Natural killer cell treated with Interleukin-12 subunit alpha and Interleukin-12 subunit beta and Interleukin-15 and Interleukin-18, amount 100 ng/mL, for 72 hours (primary cell): ENCODE measurements at regions not wholly inside any gene's neighbourhood (a gene's known extent, or its start where the extent isn't known, plus 50 kb on each side); places are given as distances from the start of the nearest gene placed in this dataset.
A peak's percentile ranks its signal among the peaks of the same experiment; 100 is the strongest.

Experiments used
- ATAC-seq, 2 donors: fragments of 150-1000 bp; cut with Tn5 transposase in 1 of 2; sonication (Bioruptor Pico), chemical (Tn5 transposase) in 1 of 2; 2 replicates each; pipeline ENCODE4 v1.10.0; 2021
- DNase-seq: peaks from one replicate; pipeline ENCODE4 v3.0.0; 2022; ENCODE audit warnings: low spot score
- H3K27ac Mint-ChIP-seq, 2 donors: 1 replicate in 1 of 2; 2 replicates in 1 of 2; pipeline ENCODE4 v1.8.0; 2022; ENCODE audit warnings: mixed read lengths in 2 of 2, mild to moderate bottlenecking in 1 of 2, moderate library complexity in 1 of 2
- H3K27me3 Mint-ChIP-seq, 2 donors: 1 replicate in 1 of 2; 2 replicates in 1 of 2; pipeline ENCODE4 v1.8.0; 2022; ENCODE audit warnings: mixed read lengths in 2 of 2
- H3K36me3 Mint-ChIP-seq: one replicate; pipeline ENCODE4 v1.8.0; 2022; ENCODE audit warnings: mixed read lengths
- H3K4me1 Mint-ChIP-seq, 2 donors: 1 replicate in 1 of 2; 2 replicates in 1 of 2; pipeline ENCODE4 v1.8.0; 2022; ENCODE audit warnings: low read depth in 2 of 2, mixed read lengths in 2 of 2, mild to moderate bottlenecking in 1 of 2
- H3K4me3 Mint-ChIP-seq: one replicate; pipeline ENCODE4 v1.8.0; 2022; ENCODE audit warnings: mixed read lengths
- H3K9me3 Mint-ChIP-seq: 2 replicates; pipeline ENCODE4 v1.8.0; 2022; ENCODE audit warnings: mixed read lengths

DNA sequence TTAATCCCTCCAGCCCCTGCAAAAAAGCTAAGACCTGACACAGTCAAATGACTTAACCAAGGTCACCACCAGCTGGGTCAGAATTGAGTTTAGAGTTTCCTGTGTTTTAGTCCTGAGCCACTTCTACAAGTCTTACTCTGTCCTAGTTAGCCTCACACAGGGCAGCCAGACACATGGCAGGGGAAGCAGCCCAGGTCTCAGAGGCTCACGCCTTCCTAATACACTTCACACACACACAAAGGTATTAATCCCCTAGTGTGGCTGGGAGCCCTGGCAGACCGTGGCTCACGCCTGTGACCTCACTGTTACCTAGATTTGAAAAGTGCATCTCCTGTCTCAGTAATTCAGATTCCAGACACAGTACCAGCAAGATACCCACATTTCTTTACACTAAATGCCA lies 77.4 kb upstream of the WWC1 start:
- DNase-seq: no peak
- ATAC-seq: peak; percentile 43 to 52
- H3K27me3 Mint-ChIP-seq: peaks cover 3 to 14% of the 10 kb centered on the region in 2 donors
- H3K9me3 Mint-ChIP-seq: no peaks in the 10 kb centered on the region
- H3K27ac Mint-ChIP-seq: no peak overlapping the region
- no peaks in the 10 kb centered on the region for H3K4me1 Mint-ChIP-seq
- no peaks in the 10 kb centered on the region for H3K36me3 Mint-ChIP-seq
- H3K4me3 Mint-ChIP-seq: no peak overlapping the region

DNA sequence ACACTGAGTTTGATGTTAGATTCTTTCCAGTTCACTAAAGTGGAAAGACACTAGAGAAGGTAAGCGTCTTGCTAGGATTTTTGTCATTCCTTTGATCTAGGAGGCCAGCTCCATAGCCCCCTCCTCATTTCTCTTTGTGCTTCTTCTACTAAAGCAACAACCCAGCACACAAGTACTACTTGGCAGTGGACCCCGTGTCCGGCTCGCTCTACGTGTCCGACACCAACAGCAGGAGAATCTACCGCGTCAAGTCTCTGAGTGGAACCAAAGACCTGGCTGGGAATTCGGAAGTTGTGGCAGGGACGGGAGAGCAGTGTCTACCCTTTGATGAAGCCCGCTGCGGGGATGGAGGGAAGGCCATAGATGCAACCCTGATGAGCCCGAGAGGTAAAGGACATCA lies 76.6 kb upstream of the WWC1 start:
- H3K36me3 Mint-ChIP-seq: no peaks in the 10 kb centered on the region
- no peak overlapping the region for H3K27ac Mint-ChIP-seq
- H3K27me3 Mint-ChIP-seq: peaks cover 3 to 14% of the 10 kb centered on the region in 2 donors
- DNase-seq (no peak), ATAC-seq (no peak)
- H3K4me3 Mint-ChIP-seq: no peak overlapping the region
- H3K4me1 Mint-ChIP-seq: peaks cover 0 to 6% of the 10 kb centered on the region in 2 donors
- H3K9me3 Mint-ChIP-seq: no peaks in the 10 kb centered on the region

DNA sequence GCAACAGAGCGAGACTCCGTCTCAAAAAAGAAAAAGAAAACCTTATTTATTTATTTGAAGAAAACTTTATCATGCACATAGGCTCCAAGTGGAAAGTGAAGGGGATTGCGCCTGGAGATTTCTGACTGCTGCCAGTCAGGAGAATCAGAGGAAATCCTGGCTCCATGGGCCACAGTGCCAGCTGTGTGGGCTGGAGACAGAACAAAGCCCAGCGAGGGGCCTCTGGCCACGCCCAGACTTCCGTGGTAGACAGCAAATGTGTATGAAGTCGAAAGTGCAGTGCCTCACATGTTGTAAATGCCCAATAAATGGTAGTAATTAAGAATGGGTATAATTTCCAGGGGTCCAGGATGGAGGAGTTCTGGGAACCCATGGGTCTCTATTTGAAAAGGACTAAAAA lies 75.8 kb upstream of the WWC1 start:
- Mint-ChIP-seq H3K27me3 (peaks cover 3 to 14% of the 10 kb centered on the region in 2 donors), H3K9me3 (no peaks in the 10 kb centered on the region), H3K36me3 (no peaks in the 10 kb centered on the region), H3K27ac (no peak overlapping the region), H3K4me3 (no peak overlapping the region), H3K4me1 (peaks cover 0 to 8% of the 10 kb centered on the region in 2 donors)
- ATAC-seq (no peak), DNase-seq (no peak)

DNA sequence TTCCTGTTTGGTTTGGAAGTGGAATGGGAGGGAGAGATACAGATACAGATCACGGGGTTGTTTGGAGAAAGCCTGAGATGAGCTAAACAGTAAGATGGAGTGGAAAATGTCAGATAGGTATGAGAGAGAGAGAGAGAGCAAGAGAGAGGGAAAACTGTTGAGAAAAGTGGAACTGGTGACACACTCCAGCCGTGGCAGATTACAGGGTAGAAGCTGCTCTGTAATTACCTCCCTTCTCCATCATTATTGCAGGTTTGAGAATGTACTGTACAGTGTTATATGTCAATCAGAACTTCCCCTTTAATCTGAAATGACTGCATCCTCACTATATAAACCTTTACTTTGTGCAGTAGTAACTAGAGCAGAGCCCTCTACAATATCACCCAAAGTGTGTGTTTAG lies 74.5 kb upstream of the WWC1 start:
- no peak for ATAC-seq
- Mint-ChIP-seq H3K4me1 (peaks cover 0 to 8% of the 10 kb centered on the region in 2 donors), H3K9me3 (no peaks in the 10 kb centered on the region), H3K4me3 (no peak overlapping the region), H3K27me3 (peaks cover 3 to 14% of the 10 kb centered on the region in 2 donors), H3K27ac (no peak overlapping the region), H3K36me3 (no peaks in the 10 kb centered on the region)
- no peak for DNase-seq

DNA sequence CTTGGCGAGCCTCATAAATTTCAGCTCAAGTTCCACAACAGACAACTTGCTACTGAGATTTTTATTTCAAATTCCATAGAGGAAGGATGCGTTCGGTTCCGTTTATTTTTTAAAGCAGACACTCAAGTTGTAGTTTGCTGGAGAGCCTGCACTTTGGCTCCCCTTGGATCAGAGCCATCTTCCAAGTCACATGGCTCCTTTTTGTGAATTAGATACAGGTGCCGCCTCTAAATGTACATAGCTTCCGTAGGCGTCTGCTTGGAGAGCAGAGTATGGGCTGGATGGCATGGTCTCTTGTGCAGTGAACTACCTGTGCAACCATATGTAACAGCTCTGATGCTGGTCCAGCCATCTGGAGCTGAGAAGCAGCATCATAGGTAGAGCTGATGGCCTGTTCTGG lies 73.9 kb upstream of the WWC1 start:
- H3K4me1 Mint-ChIP-seq: peaks cover 0 to 8% of the 10 kb centered on the region in 2 donors
- H3K27me3 Mint-ChIP-seq: peaks cover 3 to 17% of the 10 kb centered on the region in 2 donors
- no peak for DNase-seq
- H3K27ac Mint-ChIP-seq: no peak overlapping the region
- H3K4me3 Mint-ChIP-seq: no peak overlapping the region
- no peak for ATAC-seq
- H3K36me3 Mint-ChIP-seq: no peaks in the 10 kb centered on the region
- H3K9me3 Mint-ChIP-seq: no peaks in the 10 kb centered on the region

DNA sequence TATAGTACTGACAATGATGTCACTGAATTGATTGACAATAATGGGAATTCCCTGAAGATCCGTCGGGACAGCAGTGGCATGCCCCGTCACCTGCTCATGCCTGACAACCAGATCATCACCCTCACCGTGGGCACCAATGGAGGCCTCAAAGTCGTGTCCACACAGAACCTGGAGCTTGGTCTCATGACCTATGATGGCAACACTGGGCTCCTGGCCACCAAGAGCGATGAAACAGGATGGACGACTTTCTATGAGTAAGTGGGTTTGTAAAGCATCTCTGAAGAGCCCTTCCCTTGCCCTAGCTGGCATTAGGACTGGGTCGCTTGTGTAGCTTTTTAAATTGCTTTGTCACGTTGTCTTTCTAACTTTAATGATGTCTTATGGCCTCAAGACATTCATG lies 72.7 kb upstream of the WWC1 start:
- no peak for ATAC-seq
- H3K9me3 Mint-ChIP-seq: no peaks in the 10 kb centered on the region
- H3K4me3 Mint-ChIP-seq: no peak overlapping the region
- H3K27ac Mint-ChIP-seq: no peak overlapping the region
- H3K36me3 Mint-ChIP-seq: no peaks in the 10 kb centered on the region
- no peak for DNase-seq
- peaks cover 0 to 15% of the 10 kb centered on the region in 2 donors for H3K27me3 Mint-ChIP-seq
- peaks cover 0 to 8% of the 10 kb centered on the region in 2 donors for H3K4me1 Mint-ChIP-seq

DNA sequence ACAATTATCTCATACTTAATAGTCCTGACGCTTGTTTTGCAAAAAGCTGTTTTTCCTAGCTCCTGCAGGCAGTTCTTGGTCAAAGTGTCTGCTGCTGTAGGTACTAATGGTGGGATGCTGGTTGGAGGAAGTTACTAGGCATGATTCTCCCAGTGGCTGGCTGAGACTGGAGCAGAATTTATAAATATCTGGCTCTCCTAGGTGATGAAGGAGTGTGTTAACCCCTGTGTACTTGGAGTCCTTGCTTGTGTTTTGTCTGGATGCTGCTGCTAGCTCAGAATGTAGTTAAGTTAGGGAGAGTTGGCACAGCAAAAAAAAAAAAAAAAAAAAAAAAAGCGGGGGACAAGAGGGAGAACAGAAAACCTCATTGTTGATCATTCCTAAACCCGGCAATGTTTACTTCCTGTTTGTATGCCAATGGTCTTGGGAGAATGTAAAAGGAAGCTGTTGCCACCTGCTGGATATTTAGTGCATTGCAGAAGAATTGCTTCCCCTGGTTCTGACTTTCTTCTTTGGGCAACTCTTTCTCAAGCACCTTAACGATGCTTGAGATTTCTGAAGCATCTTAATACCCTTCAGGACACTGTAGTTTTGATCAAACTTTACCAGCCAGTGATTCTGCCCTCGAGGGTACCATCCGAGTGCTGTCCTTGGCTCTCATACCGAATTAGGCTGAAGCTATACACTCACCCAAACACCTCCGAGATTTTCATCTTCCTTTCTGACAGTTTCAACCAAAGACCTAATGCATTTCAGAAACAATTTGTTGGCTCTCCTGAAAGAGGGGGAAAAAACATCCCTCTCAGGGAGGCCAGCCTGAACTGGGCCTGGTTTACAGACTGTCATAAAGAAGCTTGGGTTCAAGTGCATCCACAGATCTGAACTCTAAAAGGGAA lies 71.7 kb upstream of the WWC1 start:
- Mint-ChIP-seq H3K27ac (no peak overlapping the region), H3K27me3 (peaks cover 4 to 20% of the 10 kb centered on the region in 2 donors), H3K36me3 (peaks cover 3% of the 10 kb centered on the region), H3K9me3 (no peaks in the 10 kb centered on the region), H3K4me1 (peaks cover 0 to 8% of the 10 kb centered on the region in 2 donors), H3K4me3 (no peak overlapping the region)
- DNase-seq: no peak
- ATAC-seq: peak; percentile 54 to 69

DNA sequence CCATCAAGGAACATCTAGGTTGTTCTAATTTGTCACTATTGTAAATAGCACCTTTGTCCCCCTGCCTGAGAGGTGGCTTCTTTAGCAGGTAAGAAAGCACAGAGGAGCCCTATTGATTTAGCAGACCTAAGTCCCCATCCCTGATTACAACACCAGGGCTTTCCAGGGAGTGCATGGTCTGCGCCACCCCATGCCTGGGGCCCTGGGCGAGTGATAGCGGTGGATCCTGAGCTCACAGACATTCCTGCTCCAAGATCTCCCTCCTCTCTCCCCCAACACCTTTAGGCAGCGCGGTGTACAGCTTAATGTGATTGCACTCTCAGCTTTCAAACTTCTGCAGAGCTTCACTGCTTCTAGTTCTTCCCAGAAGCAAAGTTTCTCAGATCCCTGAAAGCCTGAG lies 67.4 kb upstream of the WWC1 start:
- ATAC-seq (no peak), DNase-seq (no peak)
- peaks cover 10 to 34% of the 10 kb centered on the region in 2 donors for H3K27me3 Mint-ChIP-seq
- H3K4me1 Mint-ChIP-seq: peaks cover 26 to 27% of the 10 kb centered on the region in 2 donors
- H3K9me3 Mint-ChIP-seq: no peaks in the 10 kb centered on the region
- H3K36me3 Mint-ChIP-seq: peaks cover 5% of the 10 kb centered on the region
- H3K27ac Mint-ChIP-seq: no peak overlapping the region
- no peak overlapping the region for H3K4me3 Mint-ChIP-seq

DNA sequence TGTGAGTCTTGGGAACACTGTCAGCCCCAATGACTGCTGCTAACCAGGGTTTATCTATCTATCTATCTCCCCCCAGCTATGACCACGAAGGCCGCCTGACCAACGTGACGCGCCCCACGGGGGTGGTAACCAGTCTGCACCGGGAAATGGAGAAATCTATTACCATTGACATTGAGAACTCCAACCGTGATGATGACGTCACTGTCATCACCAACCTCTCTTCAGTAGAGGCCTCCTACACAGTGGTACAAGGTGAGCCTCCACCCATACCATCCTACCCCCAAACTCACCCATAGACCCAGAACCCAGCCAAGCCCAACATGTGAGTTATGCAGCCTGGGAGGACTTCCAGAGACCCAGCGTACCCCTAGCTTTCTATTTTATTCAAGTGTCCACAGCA lies 65.4 kb upstream of the WWC1 start:
- Mint-ChIP-seq H3K9me3 (no peaks in the 10 kb centered on the region), H3K36me3 (peaks cover 8% of the 10 kb centered on the region), H3K27me3 (peaks cover 12 to 47% of the 10 kb centered on the region in 2 donors), H3K4me1 (peaks cover 26 to 27% of the 10 kb centered on the region in 2 donors), H3K27ac (no peak overlapping the region), H3K4me3 (no peak overlapping the region)
- DNase-seq (no peak), ATAC-seq (no peak)

DNA sequence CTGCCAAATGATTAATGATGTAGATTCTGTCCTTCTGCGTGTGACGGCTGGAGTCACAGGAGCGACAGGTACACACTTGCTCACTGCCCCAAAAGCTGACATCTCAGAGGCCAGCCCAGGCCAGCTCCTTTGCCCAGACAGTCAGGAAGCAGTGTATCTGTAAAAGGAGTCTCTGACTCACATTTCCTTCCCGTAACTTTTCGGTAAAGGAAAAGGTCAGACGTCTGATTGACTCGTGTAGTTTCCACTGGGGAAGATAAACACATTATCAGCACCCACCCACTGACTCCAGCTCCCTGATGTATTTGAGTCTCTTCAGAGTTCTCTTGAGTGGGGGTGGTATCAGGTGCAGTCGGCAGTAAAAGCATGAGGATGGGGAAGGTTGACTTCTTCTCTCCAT lies 64.4 kb upstream of the WWC1 start:
- Mint-ChIP-seq H3K4me1 (peaks cover 26 to 27% of the 10 kb centered on the region in 2 donors), H3K9me3 (no peaks in the 10 kb centered on the region), H3K4me3 (peak overlapping the region; percentile 13), H3K27me3 (peaks cover 15 to 57% of the 10 kb centered on the region in 2 donors), H3K36me3 (peaks cover 13% of the 10 kb centered on the region), H3K27ac (peak overlapping the region in 1 of 2 donors; percentile 36)
- ATAC-seq (no peak), DNase-seq (no peak)

DNA sequence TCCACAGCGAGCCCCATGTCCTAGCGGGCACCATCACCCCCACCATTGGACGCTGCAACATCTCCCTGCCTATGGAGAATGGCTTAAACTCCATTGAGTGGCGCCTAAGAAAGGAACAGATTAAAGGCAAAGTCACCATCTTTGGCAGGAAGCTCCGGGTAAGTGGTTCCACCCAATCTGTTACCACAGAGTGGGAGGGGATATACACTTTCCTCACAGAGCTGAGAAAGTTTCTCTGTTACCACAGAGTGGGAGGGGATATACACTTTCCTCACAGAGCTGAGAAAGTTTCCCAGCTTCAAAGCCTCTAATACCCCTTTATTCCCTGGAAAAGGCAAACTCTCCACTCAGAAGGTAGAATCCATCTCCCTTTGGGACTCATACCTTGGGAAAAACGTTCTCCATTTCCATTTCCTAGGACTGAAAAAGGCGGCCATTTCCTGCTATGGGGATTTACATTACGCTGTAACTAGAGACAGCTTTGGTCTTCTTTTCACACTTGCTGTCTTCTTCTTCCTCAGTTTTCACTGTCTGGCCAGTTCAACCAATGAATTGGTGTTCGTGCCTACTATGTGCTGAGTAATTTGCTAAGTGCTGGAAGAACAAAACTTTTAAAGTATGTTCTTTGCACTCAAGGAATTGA lies 63.4 kb upstream of the WWC1 start:
- Mint-ChIP-seq H3K27ac (peak overlapping the region in 1 of 2 donors; percentile 3), H3K4me3 (peak overlapping the region; percentile 38), H3K9me3 (no peaks in the 10 kb centered on the region), H3K27me3 (peaks cover 15 to 52% of the 10 kb centered on the region in 2 donors), H3K36me3 (peaks cover 15% of the 10 kb centered on the region), H3K4me1 (peaks cover 26 to 27% of the 10 kb centered on the region in 2 donors)
- peak; percentile 70 for DNase-seq
- ATAC-seq: peak; percentile 92 to 95

DNA sequence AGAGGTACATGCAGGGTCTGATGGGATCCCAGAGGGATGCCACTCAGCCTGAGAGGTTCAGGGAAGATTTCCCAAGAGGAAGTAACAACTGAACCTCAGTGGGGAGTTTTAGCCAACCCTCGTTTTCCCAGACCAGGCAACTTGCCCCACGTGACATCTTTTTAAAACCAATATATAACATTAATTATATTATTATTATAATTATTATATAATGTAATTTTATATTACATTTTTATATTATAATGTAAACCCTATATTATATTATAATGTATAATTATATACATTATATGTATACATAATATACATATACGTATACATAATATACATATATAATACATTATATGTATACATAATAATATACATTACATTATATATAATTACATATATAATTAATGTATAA lies 62.8 kb upstream of the WWC1 start:
- DNase-seq: no peak
- Mint-ChIP-seq H3K4me3 (peak overlapping the region; percentile 38), H3K27me3 (peaks cover 15 to 58% of the 10 kb centered on the region in 2 donors), H3K9me3 (no peaks in the 10 kb centered on the region), H3K4me1 (peaks cover 27 to 30% of the 10 kb centered on the region in 2 donors), H3K27ac (peak overlapping the region in 1 of 2 donors; percentile 3), H3K36me3 (peaks cover 15% of the 10 kb centered on the region)
- peak in 1 of 2 donors; percentile 20 for ATAC-seq

DNA sequence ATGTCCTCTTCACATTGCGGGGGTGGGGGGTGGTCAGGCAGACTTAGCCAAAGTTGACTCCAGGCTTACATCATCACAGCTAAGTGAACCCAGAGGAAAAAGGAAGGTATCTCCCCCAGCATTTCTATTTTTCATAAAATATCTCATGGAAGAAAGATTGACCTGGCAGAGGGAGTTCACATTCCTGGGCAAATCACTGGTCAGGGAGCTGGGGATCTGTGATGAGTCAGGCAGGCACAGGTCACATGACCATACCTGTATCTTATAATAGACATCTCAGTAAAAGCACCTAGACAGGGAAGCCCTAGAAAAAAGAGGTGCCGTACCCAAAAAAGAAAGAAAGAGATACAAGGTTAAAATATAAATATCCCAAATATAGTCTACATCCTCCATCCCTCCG lies 57.3 kb upstream of the WWC1 start:
- H3K4me3 Mint-ChIP-seq: no peak overlapping the region
- H3K4me1 Mint-ChIP-seq: peaks cover 4 to 8% of the 10 kb centered on the region in 2 donors
- peaks cover 10% of the 10 kb centered on the region for H3K36me3 Mint-ChIP-seq
- H3K27ac Mint-ChIP-seq: no peak overlapping the region
- no peaks in the 10 kb centered on the region for H3K9me3 Mint-ChIP-seq
- peaks cover 5 to 36% of the 10 kb centered on the region in 2 donors for H3K27me3 Mint-ChIP-seq
- ATAC-seq (no peak), DNase-seq (no peak)

DNA sequence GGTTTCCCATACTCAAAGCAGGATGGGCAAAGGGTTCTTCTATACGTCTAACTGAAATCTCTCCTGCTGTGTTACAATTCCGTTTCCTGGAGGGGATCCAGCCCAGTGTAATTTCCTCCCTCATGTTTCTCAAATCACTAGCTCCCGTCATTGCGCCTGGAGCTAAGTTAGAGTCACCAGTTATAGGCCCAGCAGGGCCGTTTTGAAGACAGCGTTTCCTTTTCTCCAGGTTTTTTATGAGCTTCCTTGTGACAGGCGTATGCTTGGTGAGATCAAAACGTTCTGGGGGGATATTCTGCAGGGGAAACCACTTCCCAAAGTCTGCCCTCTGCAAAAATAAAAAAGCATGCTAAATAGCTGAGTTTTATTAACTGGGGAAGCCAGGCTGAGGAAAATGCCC lies 53.0 kb upstream of the WWC1 start:
- no peak overlapping the region for H3K27ac Mint-ChIP-seq
- H3K4me3 Mint-ChIP-seq: no peak overlapping the region
- DNase-seq: no peak
- H3K9me3 Mint-ChIP-seq: no peaks in the 10 kb centered on the region
- H3K27me3 Mint-ChIP-seq: peaks cover 0 to 14% of the 10 kb centered on the region in 2 donors
- ATAC-seq: no peak
- H3K4me1 Mint-ChIP-seq: peaks cover 0 to 3% of the 10 kb centered on the region in 2 donors
- no peaks in the 10 kb centered on the region for H3K36me3 Mint-ChIP-seq
